Activated CD4-positive, alpha-beta T cell treated with anti-CD3 and anti-CD28 coated beads, Interleukin-2, amount 10 ng/mL, durations not matched to agents 7 days and 5 days (primary cell): ENCODE measurements at regions not wholly inside any gene's neighbourhood (a gene's known extent, or its start where the extent isn't known, plus 50 kb on each side); places are given as distances from the start of the nearest gene placed in this dataset.
"Not testable (repeated sequence)": the region's sequence is repeated elsewhere in the genome, so short reads cannot be mapped to it uniquely, and the experiment has no call there.

ENCODE experiments used
- CTCF ChIA-PET: fragments of 350-600 bp; sonication (Branson Sonifier 250); formaldehyde crosslinking; loops from one replicate; lab custom pipeline; 2021; ENCODE audit warnings: antibody characterized with exemption; lab: Charles Lee
- POLR2A ChIA-PET: fragments of 350-600 bp; sonication (Branson Sonifier 250); formaldehyde crosslinking; loops from one replicate; lab custom pipeline; 2021; ENCODE audit warnings: antibody characterized with exemption; lab: Charles Lee
- DNase-seq: peaks from one replicate; pipeline ENCODE4 v3.0.0-alpha.2; 2020
- H3K27ac Mint-ChIP-seq: one replicate; pipeline ENCODE4 v1.8.0; 2021; ENCODE audit warnings: mild to moderate bottlenecking, moderate library complexity, mixed read lengths
- H3K27me3 Mint-ChIP-seq: one replicate; pipeline ENCODE4 v1.8.0; 2021; ENCODE audit warnings: mixed read lengths
- H3K36me3 Mint-ChIP-seq: one replicate; pipeline ENCODE4 v1.8.0; 2021; ENCODE audit warnings: low read depth, mixed read lengths
- H3K4me1 Mint-ChIP-seq: one replicate; pipeline ENCODE4 v1.8.0; 2021; ENCODE audit warnings: mixed read lengths
- H3K4me3 Mint-ChIP-seq: one replicate; pipeline ENCODE4 v1.8.0; 2021; ENCODE audit warnings: mild to moderate bottlenecking, moderate library complexity, mixed read lengths
- H3K9me3 Mint-ChIP-seq: one replicate; pipeline ENCODE4 v1.8.0; 2021; ENCODE audit warnings: mixed read lengths

GRCh38 chr11:101727451-101727850 lies 143.6 kb upstream of the TRPC6 start:
- H3K27ac Mint-ChIP-seq, result no peak overlapping the region
- H3K9me3 Mint-ChIP-seq, result no peaks in the 10 kb centered on the region
- H3K36me3 Mint-ChIP-seq, result no peaks in the 10 kb centered on the region
- no peaks in the 10 kb centered on the region for H3K4me1 Mint-ChIP-seq
- POLR2A ChIA-PET, result no interaction called here
- no peak for DNase-seq
- H3K27me3 Mint-ChIP-seq, result no peaks in the 10 kb centered on the region
- no peak overlapping the region for H3K4me3 Mint-ChIP-seq
- CTCF ChIA-PET, result no interaction called here

DNA sequence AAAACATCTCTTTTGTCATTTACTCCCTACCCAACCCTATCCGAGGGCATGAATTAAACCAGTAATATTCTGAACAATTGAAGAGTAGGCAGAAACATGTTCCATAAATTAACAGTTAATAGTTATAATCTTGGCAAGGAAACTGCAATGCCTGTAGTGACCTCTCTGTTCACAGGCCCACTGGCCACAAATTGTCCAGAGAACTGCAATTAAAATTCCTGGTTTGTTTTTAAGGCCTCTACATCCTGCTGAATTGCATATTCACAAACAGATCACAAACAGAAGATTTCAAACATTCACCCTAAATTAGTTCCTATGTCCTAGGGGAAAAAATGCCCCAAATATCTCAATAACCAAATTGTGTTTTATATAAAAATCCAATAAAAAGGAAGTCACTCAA lies 143.2 kb upstream of the TRPC6 start:
- CTCF ChIA-PET, result no interaction called here

GRCh38 chr11:101723371-101723770 lies 139.6 kb upstream of the TRPC6 start:
- H3K9me3 Mint-ChIP-seq, result no peaks in the 10 kb centered on the region
- H3K4me1 Mint-ChIP-seq, result no peaks in the 10 kb centered on the region
- H3K4me3 Mint-ChIP-seq, result no peak overlapping the region
- no peak for DNase-seq
- H3K36me3 Mint-ChIP-seq, result no peaks in the 10 kb centered on the region
- no peak overlapping the region for H3K27ac Mint-ChIP-seq
- ChIA-PET POLR2A (no interaction called here), CTCF (no interaction called here)
- H3K27me3 Mint-ChIP-seq, result no peaks in the 10 kb centered on the region

More for the DNA sequence above, 143.2 kb upstream of the TRPC6 start:
- Mint-ChIP-seq H3K27ac (no peak overlapping the region), H3K4me1 (no peaks in the 10 kb centered on the region), H3K9me3 (no peaks in the 10 kb centered on the region), H3K4me3 (no peak overlapping the region), H3K27me3 (no peaks in the 10 kb centered on the region), H3K36me3 (no peaks in the 10 kb centered on the region)
- POLR2A ChIA-PET, result no interaction called here
- no peak for DNase-seq

GRCh38 chr11:101721270-101721669 lies 137.5 kb upstream of the TRPC6 start:
- Mint-ChIP-seq H3K27ac (no peak overlapping the region), H3K27me3 (no peaks in the 10 kb centered on the region), H3K9me3 (no peaks in the 10 kb centered on the region), H3K36me3 (no peaks in the 10 kb centered on the region), H3K4me3 (no peak overlapping the region), H3K4me1 (no peaks in the 10 kb centered on the region)
- ChIA-PET CTCF (no interaction called here), POLR2A (no interaction called here)
- DNase-seq, result no peak

DNA sequence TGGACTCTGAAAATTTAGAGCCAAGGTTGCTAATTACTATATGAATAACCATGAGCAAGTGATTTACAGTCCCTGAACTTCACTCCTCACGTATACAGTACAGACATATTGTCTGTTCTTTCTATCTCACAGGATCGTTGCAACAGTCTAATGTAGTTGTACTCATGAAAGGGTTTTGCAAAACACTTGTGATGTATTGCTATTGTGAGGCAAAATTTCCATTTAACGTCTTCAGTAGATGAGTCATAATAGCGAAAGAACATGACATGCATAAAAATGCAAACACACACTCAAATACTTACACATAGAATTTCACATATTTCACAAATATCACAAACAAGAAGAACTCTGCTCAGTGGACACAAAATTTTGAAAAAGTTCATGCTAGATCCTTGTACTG lies 134.6 kb upstream of the TRPC6 start:
- H3K27me3 Mint-ChIP-seq, result no peaks in the 10 kb centered on the region
- DNase-seq, result no peak
- no peak overlapping the region for H3K27ac Mint-ChIP-seq
- H3K4me1 Mint-ChIP-seq, result no peaks in the 10 kb centered on the region
- ChIA-PET CTCF (no interaction called here), POLR2A (no interaction called here)
- no peaks in the 10 kb centered on the region for H3K9me3 Mint-ChIP-seq
- no peaks in the 10 kb centered on the region for H3K36me3 Mint-ChIP-seq
- no peak overlapping the region for H3K4me3 Mint-ChIP-seq

DNA sequence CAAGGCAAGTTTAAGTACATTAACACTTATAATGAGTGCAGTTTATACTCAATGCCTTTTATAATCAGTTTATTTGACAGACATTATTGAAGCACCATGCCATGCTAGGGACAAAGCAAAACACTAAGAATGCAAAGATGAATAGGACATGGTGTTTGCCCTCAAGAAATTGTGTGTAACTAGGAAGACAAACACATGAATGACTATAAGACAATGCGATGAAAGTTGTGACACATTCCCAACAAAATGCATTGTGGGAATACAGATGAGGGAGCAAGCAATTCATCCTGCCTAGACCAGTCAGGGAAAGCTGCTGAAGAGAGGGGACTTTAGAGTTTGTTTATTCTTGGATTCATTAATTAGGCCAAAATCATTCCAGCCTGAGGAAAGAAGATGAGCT lies 133.8 kb upstream of the TRPC6 start:
- no peak for DNase-seq
- Mint-ChIP-seq H3K27me3 (no peaks in the 10 kb centered on the region), H3K9me3 (no peaks in the 10 kb centered on the region), H3K4me1 (no peaks in the 10 kb centered on the region), H3K36me3 (no peaks in the 10 kb centered on the region), H3K4me3 (no peak overlapping the region), H3K27ac (no peak overlapping the region)
- CTCF ChIA-PET, result no interaction called here
- POLR2A ChIA-PET, result no interaction called here

DNA sequence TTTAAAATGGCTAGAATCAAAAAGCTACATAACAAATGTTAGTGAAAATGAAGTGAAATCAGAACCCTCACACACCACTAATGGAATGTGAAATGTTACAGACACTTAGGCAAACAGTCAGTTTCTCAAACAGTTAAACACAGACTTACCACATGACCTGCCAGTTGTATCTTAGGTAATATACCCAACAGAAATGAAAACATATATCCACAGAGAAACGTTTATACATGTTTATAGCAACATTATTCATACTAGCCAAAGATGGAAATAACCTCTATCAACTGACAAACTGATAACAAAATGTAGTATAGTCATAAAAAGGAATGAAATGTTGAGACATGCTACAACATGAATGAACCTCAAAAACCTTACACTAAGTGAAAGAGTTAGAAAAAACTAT lies 131.5 kb upstream of the TRPC6 start:
- Mint-ChIP-seq H3K4me3 (no peak overlapping the region), H3K27ac (no peak overlapping the region), H3K4me1 (no peaks in the 10 kb centered on the region), H3K9me3 (no peaks in the 10 kb centered on the region), H3K27me3 (no peaks in the 10 kb centered on the region), H3K36me3 (no peaks in the 10 kb centered on the region)
- no peak for DNase-seq
- ChIA-PET CTCF (no interaction called here), POLR2A (no interaction called here)

GRCh38 chr11:101707477-101707876 lies 123.7 kb upstream of the TRPC6 start:
- CTCF ChIA-PET, result interaction anchor here (1.2 kb wide), 1 partner anchor 23 kb away, joined by 3 read pairs; no protein-coding TSS in a partner anchor
- Mint-ChIP-seq H3K27ac (no peak overlapping the region), H3K4me3 (no peak overlapping the region), H3K9me3 (no peaks in the 10 kb centered on the region), H3K36me3 (no peaks in the 10 kb centered on the region), H3K4me1 (no peaks in the 10 kb centered on the region), H3K27me3 (no peaks in the 10 kb centered on the region)
- POLR2A ChIA-PET, result no interaction called here
- no peak for DNase-seq

GRCh38 chr11:101706541-101706940 lies 122.7 kb upstream of the TRPC6 start:
- no peak for DNase-seq
- ChIA-PET CTCF (no interaction called here), POLR2A (no interaction called here)
- no peak overlapping the region for H3K4me3 Mint-ChIP-seq
- no peaks in the 10 kb centered on the region for H3K4me1 Mint-ChIP-seq
- H3K36me3 Mint-ChIP-seq, result no peaks in the 10 kb centered on the region
- H3K27me3 Mint-ChIP-seq, result no peaks in the 10 kb centered on the region
- H3K27ac Mint-ChIP-seq, result no peak overlapping the region
- H3K9me3 Mint-ChIP-seq, result no peaks in the 10 kb centered on the region

DNA sequence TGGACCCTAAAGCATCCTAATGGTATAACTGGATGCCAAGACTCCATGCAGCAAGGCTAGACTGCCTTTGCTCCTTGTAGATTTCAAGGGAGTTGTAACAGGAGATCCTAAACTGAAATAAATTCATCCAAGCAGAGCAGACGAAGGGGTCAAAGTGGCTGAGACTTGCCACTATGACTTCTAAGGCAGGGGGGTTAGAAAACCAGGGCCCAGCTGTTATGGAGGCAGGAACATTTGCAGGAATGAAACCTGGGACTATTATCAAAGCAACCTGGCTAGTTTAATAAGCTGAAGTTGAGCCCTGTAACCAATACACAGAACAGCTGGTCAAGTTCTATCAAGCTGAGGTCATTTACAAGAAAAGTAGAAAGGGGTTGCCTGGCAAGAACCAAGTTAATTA lies 122.2 kb upstream of the TRPC6 start:
- DNase-seq, result no peak
- no peaks in the 10 kb centered on the region for H3K9me3 Mint-ChIP-seq
- H3K27me3 Mint-ChIP-seq, result no peaks in the 10 kb centered on the region
- ChIA-PET POLR2A (no interaction called here), CTCF (no interaction called here)
- H3K27ac Mint-ChIP-seq, result no peak overlapping the region
- no peak overlapping the region for H3K4me3 Mint-ChIP-seq
- H3K4me1 Mint-ChIP-seq, result no peaks in the 10 kb centered on the region
- H3K36me3 Mint-ChIP-seq, result no peaks in the 10 kb centered on the region

DNA sequence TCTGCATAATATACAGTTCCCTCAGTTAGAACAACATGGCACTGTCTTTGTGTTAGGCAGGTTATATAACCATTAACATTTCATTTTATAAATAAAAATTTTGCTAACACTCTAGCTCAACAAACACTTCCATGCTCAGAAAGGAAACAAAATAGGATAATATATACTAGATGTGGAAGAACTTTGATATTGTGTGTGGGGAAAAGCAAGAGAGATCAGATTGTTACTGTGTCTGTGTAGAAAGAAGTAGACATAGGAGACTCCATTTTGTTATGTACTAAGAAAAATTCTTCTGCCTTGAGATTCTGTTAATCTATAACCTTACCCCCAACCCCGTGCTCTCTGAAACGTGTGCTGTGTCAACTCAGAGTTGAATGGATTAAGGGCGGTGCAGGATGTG lies 111.1 kb upstream of the TRPC6 start:
- DNase-seq, H3K4me1 Mint-ChIP-seq, H3K36me3 Mint-ChIP-seq, CTCF ChIA-PET, POLR2A ChIA-PET, H3K27me3 Mint-ChIP-seq, H3K27ac Mint-ChIP-seq, H3K9me3 Mint-ChIP-seq, H3K4me3 Mint-ChIP-seq: not testable (repeated sequence)

DNA sequence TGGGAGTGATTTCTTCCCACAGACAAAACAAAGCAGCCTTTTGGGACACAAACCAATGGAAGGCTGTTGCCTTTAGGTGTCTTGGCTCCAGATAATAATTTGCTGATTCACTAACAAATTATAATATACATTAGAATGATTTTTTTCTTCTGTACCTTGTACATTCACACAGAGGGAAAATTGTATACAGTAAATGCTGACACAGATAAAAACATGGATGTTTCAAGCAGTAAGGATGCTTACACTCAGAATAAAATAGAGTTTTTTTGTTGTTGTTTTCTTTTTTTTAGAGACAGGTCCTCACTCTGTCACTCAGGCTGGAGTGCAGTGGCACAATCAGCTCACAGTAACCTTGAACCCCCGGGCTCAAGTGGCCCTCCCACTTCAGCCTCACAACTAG lies 109.2 kb upstream of the TRPC6 start:
- ChIA-PET CTCF (no interaction called here), POLR2A (no interaction called here)
- Mint-ChIP-seq H3K4me1 (no peaks in the 10 kb centered on the region), H3K36me3 (no peaks in the 10 kb centered on the region), H3K9me3 (no peaks in the 10 kb centered on the region), H3K27ac (no peak overlapping the region), H3K4me3 (no peak overlapping the region), H3K27me3 (no peaks in the 10 kb centered on the region)
- no peak for DNase-seq

- Mint-ChIP-seq H3K9me3 (no peaks in the 10 kb centered on the region), H3K27me3 (no peaks in the 10 kb centered on the region), H3K4me3 (no peak overlapping the region), H3K36me3 (no peaks in the 10 kb centered on the region), H3K27ac (no peak overlapping the region), H3K4me1 (no peaks in the 10 kb centered on the region)
- ChIA-PET CTCF (no interaction called here), POLR2A (no interaction called here)
- DNase-seq, result no peak
Measured at GRCh38 chr11:101686514-101686913, 102.7 kb upstream of the TRPC6 start.

DNA sequence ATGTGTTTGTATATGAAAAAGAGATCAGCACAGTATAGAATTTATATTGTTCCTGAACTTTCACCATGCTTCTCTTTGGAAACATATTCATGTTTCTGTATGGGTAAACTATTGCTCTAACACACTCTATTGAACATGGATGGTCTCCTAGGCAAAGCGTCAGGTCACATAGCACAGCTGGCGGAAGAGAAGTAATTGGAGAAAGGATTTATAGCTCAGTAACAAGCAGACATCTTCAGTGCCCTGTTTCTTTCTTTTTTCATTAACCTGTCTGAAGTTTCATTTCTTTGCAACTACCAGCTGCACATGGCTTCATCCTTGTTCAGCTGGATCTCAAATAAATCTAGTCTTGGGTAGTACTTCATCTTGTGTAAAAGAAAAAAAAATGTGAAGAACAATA lies 84.4 kb upstream of the TRPC6 start:
- H3K27me3 Mint-ChIP-seq, result no peaks in the 10 kb centered on the region
- H3K4me3 Mint-ChIP-seq, result no peak overlapping the region
- H3K4me1 Mint-ChIP-seq, result no peaks in the 10 kb centered on the region
- ChIA-PET CTCF (no interaction called here), POLR2A (no interaction called here)
- no peaks in the 10 kb centered on the region for H3K36me3 Mint-ChIP-seq
- no peak for DNase-seq
- H3K27ac Mint-ChIP-seq, result no peak overlapping the region
- no peaks in the 10 kb centered on the region for H3K9me3 Mint-ChIP-seq
